ENCODE measurements at regions not wholly inside any gene's neighbourhood (a gene's known extent, or its start where the extent isn't known, plus 50 kb on each side); places are given as distances from the start of the nearest gene placed in this dataset.
"Not testable (repeated sequence)": the region's sequence is repeated elsewhere in the genome, so short reads cannot be mapped to it uniquely, and the experiment has no call there.

DNA sequence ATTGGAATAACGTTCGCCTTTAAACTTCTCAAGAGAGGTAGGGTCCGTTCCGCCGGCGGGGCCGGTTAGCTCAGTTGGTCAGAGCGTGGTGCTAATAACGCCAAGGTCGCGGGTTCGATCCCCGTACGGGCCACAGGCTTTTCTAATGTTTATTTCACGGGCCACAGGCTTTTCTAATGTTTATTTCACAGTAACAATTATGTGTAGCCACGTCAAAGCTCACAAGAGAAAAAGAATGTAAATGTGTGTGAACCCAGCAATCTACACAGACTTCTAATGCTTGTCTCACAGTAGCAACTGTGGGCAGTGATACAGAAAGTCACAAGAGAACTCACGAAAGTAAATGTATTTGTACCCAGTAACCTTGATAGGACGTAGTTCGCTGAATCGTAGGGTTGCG lies 121.0 kb upstream of the ZNF322 start:
- TF ChIP-seq, protein P1, sequence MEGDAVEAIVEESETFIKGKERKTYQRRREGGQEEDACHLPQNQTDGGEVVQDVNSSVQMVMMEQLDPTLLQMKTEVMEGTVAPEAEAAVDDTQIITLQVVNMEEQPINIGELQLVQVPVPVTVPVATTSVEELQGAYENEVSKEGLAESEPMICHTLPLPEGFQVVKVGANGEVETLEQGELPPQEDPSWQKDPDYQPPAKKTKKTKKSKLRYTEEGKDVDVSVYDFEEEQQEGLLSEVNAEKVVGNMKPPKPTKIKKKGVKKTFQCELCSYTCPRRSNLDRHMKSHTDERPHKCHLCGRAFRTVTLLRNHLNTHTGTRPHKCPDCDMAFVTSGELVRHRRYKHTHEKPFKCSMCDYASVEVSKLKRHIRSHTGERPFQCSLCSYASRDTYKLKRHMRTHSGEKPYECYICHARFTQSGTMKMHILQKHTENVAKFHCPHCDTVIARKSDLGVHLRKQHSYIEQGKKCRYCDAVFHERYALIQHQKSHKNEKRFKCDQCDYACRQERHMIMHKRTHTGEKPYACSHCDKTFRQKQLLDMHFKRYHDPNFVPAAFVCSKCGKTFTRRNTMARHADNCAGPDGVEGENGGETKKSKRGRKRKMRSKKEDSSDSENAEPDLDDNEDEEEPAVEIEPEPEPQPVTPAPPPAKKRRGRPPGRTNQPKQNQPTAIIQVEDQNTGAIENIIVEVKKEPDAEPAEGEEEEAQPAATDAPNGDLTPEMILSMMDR (IDR thresholded peaks at IDR 0.05; ENCODE audit: poor library complexity, severe bottlenecking) = not testable (repeated sequence)
- not testable (repeated sequence) for TF ChIP-seq RAD21 (conservative IDR thresholded peaks at IDR 0.05); EP300 (conservative IDR thresholded peaks at IDR 0.05; ENCODE audit: poor library complexity, severe bottlenecking); MXI1 (conservative IDR thresholded peaks at IDR 0.05; ENCODE audit: poor library complexity, severe bottlenecking); TAF1 (IDR thresholded peaks at IDR 0.05; ENCODE audit: low read depth); POLR2AphosphoS5 (IDR thresholded peaks at IDR 0.05)
- TF ChIP-seq, protein P2, sequence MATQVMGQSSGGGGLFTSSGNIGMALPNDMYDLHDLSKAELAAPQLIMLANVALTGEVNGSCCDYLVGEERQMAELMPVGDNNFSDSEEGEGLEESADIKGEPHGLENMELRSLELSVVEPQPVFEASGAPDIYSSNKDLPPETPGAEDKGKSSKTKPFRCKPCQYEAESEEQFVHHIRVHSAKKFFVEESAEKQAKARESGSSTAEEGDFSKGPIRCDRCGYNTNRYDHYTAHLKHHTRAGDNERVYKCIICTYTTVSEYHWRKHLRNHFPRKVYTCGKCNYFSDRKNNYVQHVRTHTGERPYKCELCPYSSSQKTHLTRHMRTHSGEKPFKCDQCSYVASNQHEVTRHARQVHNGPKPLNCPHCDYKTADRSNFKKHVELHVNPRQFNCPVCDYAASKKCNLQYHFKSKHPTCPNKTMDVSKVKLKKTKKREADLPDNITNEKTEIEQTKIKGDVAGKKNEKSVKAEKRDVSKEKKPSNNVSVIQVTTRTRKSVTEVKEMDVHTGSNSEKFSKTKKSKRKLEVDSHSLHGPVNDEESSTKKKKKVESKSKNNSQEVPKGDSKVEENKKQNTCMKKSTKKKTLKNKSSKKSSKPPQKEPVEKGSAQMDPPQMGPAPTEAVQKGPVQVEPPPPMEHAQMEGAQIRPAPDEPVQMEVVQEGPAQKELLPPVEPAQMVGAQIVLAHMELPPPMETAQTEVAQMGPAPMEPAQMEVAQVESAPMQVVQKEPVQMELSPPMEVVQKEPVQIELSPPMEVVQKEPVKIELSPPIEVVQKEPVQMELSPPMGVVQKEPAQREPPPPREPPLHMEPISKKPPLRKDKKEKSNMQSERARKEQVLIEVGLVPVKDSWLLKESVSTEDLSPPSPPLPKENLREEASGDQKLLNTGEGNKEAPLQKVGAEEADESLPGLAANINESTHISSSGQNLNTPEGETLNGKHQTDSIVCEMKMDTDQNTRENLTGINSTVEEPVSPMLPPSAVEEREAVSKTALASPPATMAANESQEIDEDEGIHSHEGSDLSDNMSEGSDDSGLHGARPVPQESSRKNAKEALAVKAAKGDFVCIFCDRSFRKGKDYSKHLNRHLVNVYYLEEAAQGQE (IDR thresholded peaks at IDR 0.05; ENCODE audit: borderline replicate concordance) = not testable (repeated sequence)
